ENCODE measurements at regions not wholly inside any gene's neighbourhood (a gene's known extent, or its start where the extent isn't known, plus 50 kb on each side); places are given as distances from the start of the nearest gene placed in this dataset.
"Not testable (repeated sequence)": the region's sequence is repeated elsewhere in the genome, so short reads cannot be mapped to it uniquely, and the experiment has no call there.

DNA sequence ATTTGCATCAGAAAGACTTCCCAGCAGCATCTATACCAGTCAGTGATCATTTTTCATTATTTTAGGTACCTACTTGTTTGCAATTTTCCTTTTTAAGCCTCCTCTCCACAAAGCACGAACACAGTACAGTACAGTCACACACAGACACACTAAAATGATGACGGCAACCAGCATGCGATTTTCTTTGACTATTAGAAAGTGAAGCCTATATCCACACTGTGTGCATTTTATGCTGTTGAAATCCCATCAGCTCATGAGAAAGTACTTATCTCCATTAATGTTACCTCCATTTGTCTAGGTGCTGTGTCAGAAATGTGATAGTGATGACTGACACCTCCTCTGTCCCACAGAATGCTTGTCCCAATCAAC is 294.7 kb upstream of the MEIS2 start:
- no peak for DNase-seq (ENCODE audit: low read depth in 4 of 4, low spot score in 3 of 4)

DNA sequence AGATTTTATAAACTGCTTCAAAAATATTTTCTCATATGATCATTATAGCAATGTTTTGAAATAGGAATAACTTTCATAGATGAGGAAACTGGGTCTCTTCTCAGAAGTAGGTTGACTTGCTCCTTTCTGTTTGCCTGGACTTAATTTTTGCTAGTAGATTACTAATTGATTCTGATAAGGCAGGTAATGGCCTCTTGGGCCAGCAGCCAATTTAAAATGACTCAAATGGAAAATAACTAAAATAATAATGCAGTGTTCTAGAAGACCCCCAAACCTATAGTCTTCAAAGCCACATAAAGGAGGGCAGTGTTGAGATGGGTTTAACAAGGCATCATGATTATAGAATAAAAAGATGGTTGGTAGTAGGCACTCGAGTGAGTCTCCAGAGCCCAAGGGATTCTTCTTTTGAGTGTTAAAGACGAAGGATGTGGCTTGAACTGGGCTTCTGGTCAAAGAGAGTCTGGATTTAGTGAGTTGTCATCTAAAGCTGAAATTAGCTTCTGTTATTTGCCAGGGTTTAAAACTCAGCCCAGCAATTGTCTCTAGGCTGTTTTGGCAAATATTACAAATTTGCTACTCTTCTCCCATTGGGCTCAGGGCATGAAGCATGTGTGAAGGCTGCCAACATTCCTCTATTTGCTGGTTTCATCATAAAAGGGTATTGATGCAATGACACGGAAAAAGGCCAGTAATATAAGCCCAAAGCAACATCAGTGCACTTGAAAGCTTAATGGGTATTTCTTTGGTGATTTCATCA is 297.1 kb upstream of the MEIS2 start:
- DNase-seq (ENCODE audit: low read depth in 4 of 4, low spot score in 3 of 4): no peak

DNA sequence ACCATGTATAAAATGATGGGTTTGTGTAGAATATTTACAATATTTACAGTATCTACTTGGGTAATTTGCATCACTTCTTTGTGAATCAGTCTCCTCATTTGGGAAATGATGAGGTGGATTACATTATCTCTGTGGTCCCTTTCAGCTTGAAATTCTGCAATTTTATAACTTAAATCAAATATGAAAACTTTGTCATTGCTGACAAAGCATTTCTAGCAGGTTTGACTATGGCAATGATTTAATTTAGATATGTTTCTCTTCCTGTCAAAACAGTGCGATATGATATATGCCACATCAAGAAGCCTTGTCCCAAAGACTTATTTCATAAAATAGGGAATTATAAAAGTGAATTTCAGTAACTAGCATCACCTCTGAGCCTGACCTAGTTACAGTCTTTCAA is 315.8 kb upstream of the MEIS2 start:
- no peak for DNase-seq (ENCODE audit: low read depth in 4 of 4, low spot score in 3 of 4)

DNA sequence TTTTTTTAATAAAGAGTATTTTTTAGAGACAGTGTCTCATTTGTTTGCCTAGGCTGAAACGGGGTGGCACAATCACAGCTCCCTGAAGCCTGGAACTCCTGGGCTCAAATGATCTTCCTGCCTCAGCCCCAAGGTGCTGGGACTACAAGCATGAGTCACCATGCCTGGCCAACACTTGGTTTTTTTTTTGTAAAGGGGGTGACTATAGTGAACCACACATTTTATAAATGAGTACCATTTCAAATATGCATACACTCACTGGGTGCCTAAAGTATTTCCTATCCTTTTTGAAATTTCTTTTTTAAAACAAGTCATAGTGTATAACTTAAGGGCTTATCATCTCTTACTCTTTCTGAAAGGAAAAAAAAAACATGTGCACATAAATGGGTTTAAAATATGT is 325.2 kb upstream of the MEIS2 start:
- DNase-seq (ENCODE audit: low read depth in 4 of 4, low spot score in 3 of 4): no peak

DNA sequence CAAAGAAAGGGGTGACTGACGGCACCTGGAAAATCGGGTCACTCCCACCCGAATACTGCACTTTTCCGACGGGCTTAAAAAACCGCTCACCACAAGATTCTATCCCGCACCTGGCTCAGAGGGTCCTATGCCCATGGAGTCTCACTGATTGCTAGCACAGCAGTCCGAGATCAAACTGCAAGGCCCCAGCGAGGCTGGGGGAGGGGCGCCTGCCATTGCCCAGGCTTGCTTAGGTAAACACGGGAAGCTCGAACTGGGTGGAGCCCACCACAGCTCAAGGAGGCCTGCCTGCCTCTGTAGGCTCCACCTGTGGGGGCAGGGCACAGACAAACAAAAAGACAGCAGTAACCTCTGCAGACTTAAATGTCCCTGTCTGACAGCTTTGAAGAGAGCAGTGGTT is 327.0 kb upstream of the MEIS2 start:
- not testable (repeated sequence) for DNase-seq (ENCODE audit: low read depth in 4 of 4, low spot score in 3 of 4)

DNA sequence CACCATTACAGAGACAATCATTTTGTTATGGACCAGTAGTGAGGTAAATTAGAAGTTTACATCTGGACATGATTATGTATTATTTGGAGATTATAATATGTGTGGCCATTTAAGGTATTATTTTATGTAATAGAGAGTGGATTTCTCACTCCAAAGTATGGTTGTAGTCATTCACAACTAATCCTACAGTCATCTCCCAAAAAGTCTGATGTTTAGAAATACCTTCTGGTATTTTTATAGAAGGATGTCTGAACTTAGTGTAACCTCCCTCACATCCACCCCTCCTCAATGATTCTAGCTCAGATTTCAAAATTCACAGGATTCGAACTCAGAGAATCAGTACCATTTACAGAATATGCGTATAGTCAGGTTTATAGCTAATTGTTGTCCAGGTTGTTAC is 346.6 kb upstream of the MEIS2 start:
- no peak for DNase-seq (ENCODE audit: low read depth in 4 of 4, low spot score in 3 of 4)

DNA sequence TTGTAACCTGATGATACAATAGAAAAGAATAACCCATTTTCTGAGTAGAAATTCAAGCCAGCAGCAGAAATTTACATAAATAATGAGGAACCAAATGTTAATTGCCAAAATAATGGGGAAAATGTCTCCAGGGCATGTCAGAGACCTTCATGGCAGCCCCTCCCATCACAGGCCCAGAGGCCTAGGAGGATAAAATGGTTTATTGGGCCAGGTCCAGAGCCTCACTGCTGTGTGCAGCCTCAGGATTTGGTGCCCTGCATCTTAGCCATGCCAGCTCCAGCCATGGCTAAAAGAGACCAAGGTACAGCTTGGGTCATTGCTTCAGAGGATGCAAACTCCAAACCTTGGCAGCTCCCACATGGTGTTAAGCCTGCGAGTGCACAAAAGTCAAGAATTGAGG is 352.1 kb upstream of the MEIS2 start:
- no peak for DNase-seq (ENCODE audit: low read depth in 4 of 4, low spot score in 3 of 4)

DNA sequence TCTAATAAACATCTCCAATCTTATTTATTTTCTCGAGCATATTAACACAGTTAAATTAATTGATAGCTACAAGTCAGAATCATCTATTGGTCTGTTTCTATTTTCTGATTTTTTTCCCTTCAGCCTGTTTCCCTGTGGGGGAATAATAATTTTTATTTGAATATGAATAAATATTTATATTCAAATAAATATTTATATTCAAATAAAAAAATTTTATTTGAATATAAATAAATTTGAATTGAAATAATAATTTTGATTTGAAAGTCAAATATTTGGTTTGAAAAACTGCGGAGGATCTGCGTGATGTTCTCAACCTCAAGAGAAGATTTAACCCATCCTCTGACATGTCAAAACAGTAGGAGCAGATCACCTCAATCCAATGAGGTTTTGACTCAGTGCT is 380.1 kb upstream of the MEIS2 start:
- no peak for DNase-seq (ENCODE audit: low read depth in 4 of 4, low spot score in 3 of 4)

DNA sequence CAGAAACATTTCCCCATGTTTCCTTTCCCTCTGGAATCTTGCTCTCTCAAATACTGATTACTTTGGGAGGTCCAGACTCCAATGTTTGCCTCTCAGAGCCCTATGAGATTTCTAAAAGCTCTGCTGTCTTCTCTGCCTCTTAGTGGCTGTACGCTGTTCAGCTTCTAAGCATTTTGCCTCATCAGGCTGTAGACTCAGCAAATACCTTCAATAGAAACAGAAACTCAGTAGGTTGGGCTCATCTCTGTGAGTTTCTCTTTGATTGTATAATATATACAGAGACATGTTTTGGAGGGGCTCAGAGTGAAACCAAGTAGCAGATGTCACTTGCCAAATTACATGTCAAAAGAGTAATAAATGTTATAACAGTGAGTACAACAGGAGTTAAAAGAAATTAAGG is 380.8 kb upstream of the MEIS2 start:
- no peak for DNase-seq (ENCODE audit: low read depth in 4 of 4, low spot score in 3 of 4)

DNA sequence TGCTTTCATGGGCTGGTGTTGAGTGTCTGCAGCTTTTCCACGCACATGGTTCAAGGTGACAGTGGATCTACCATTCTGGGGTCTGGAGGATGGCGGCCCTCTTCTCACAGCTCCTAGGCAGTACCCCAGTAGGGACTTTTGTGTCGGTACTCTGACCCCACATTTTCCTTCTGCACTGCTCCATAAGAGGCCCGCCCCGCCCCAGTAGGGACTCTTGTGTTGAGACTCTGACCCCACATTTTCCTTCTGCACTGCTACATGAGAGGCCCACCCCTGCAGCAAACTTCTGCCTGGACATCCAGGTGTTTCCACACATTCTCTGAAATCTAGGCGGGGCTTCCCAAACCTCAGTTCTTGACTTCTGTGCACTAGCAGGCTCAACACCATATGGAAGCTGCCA is 383.4 kb upstream of the MEIS2 start:
- DNase-seq (ENCODE audit: low read depth in 4 of 4, low spot score in 3 of 4): no peak

DNA sequence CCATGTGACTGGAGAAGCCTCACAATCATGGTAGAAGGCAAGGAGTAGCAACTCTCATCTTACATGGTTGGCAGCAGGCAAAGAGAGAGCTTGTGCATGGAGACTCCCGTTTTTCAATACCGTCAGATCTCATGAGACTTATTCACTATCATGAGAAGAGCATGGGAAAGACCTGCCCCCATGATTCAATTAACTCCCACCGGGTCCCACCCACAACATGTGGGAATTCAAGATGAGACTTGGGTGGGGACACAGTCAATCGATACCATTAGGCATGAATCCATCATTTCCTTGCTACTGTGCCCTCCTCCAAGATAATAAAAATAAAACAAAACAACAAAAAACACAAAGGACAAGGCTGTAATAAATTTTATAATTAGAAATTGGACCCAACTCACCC is 384.7 kb upstream of the MEIS2 start:
- no peak for DNase-seq (ENCODE audit: low read depth in 4 of 4, low spot score in 3 of 4)

DNA sequence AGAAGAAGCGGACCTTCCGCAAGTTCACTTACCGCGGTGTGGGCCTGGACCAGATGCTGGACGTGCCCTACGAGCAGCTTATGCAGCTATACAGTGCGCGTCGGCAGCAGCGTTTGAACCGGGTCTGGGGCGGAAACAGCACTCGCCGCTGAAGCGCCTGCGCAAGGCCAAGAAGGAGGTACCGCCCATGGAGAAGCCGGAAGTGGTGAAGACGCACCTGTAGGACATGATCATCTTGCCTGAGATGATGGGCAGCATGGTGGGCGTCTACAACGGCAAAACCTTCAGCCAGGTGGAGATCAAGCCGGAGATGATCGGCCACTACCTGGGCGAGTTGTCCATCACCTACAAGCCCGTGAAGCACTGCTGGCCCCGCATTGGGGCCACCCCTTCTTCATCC is 390.4 kb upstream of the MEIS2 start:
- DNase-seq (ENCODE audit: low read depth in 4 of 4, low spot score in 3 of 4): no peak

DNA sequence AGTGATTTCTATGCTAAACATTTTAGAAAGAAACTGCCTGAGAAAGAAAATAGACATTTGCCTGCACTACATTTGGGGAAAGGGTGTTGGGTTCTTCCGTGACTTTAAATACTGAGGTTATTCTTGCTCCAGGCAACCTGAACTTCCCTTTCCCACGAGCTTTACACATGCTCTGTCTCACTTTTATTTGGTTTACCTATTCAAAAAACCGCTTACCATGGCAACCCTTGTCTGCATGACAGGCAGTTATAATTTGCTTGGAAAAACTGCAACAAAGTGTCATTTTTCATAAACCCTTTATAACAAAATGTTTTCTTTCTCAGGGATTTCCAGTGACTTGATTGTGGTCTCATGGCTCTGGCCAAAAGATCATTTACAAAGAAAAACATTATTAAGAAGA is 416.3 kb upstream of the MEIS2 start:
- DNase-seq (ENCODE audit: low read depth in 4 of 4, low spot score in 3 of 4): no peak

DNA sequence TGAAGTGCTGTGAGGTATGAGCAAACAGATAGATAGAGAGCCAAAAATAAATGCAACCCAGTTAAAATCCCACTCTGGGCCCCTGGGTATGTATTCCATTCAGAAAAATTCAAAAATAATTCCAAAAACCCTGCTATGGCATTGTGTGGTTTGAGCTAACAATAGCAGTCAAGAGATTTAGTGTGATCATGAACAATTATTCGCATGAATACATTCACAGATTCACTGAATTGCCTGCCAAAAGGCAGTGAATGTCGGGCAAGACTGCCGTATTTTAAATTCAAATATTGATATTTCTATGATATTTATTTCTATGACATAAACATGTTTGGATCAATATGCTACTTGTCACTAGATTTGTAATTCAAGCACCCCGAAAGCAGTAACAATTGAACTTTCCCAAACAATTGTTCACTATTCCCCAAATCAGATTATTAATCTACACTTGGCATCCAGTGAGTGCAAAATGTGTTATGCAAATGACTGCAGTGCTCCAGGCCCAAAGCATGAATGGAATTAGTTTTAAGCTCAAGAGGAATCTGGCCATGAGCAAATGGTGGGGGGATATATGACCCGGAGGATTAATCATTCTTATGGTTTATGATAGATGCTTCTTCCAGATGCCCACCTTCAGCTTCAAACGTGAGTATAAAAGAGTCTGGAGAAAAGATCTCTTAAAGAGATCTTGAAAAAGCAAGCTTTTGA is 417.0 kb upstream of the MEIS2 start:
- no peak for DNase-seq (ENCODE audit: low read depth in 4 of 4, low spot score in 3 of 4)

DNA sequence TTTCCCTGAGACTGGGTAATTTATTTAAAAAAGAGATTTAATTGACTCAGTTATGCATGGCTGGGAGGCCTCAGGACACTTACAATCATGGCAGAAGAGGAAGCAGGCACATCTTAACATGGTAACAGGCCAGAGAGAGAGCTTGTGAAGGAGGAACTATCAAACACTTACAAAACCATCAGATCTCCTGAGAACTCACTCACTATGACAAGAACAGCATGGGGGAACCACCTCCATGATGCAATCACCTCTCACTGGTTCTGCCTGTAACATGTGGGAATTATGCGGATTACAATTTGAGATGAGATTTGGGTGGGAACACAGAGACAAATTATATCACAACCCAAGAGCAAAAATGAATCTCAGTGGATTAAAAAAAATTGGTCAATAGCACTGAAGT is 416.0 kb upstream of the TMCO5A start:
- DNase-seq (ENCODE audit: low read depth in 4 of 4, low spot score in 3 of 4): no peak

DNA sequence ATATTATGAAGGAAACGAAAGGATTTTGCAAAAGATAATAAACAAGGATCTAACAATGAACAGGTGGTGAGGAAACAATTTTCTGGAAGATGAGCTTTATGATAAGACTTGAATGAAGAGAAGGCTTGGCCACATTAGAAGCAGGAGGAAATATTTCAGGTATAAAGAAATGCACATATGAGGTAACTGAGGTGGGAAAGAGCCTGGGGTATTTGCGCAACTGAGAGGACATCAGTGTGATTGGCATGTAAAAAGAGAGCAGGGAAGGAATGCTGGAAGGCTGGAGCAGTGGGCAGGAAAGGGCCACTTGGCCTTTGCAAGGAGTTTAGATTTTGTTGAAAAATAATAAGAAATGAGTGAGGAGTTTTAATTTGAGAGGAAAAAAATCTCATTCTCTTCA is 414.4 kb upstream of the TMCO5A start:
- no peak for DNase-seq (ENCODE audit: low read depth in 4 of 4, low spot score in 3 of 4)

DNA sequence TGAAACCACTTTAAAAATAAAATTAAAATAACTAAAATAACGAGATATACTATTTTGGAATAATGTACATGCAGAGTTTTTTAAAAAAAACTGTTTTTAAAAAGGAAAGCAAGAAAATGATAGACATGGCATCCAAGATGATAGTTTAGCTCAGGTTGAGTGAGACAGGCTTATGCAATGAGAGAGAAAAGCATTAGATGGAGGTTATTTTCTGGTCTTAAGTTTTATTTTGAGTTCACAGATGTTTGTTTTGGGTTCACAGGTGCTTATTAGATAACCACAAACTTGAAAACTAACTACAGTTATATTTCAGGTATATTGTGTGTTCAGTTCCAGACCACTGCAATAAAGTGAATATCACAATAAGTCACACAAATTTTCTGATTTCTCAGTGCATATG is 413.6 kb upstream of the TMCO5A start:
- DNase-seq (ENCODE audit: low read depth in 4 of 4, low spot score in 3 of 4): no peak

DNA sequence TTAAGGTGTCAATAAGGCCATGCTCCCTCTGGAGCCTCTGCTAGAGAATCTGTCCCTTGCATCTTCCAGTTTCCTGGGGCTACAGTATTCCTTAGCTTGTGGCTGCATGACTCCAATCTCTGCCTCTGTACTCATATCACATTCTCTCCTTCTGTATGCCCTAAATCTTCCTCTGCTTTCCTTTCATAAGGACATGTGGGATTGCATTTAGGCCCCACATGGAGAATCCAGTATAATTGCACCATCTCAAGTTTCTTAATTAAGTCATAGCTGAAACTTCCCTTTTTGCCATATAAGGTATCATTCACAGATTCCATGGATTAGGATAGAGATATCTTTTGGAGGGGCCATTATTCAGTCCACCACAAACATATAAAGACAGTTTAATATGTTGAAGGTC is 409.8 kb upstream of the TMCO5A start:
- no peak for DNase-seq (ENCODE audit: low read depth in 4 of 4, low spot score in 3 of 4)

DNA sequence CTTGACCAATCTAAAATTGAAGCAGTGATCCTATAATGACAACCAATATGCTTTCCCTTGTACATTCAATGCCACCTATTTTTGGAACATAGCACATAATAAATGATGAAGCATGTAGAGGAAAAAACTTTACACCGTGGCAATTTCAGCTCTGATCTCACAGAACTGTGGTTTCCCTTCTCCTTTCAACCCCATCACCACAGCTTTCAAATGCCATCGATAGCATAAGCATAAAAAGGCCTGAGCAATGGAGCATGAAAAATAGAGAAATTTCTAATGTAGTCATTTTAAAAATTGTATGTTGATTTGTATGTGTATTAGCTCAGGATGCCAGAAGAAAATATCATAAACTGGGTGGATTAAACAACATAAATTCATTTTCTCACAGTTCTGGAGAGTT is 406.0 kb upstream of the TMCO5A start:
- no peak for DNase-seq (ENCODE audit: low read depth in 4 of 4, low spot score in 3 of 4)

DNA sequence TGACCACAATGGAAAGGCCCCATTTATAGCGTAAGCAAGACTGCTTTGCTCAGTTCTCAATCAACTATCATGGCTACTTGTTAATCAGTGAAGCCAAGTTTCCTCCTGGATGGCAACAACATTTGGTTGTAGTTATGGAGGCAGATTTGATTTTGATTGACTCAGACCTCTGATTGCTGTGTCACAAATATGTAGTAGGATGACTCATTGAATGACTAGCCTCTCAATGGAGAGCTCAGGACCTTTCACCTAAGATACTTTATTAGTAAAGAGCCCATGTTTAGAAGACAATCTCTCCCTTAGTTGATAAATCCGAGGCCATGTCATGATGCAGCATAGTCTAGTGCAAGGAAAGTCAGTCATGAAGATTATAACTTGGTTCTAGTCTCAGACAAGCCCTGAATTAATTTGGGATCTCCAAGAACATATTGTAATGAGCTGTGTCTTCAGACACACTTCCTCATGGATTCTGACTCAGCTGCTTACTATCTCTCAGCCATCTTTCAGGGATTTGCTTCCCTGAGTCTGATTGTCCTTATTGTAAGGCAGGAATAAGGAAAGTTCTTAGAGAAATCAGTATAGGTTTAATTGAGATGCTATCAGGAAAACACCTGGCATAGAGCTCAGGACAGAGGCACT is 397.4 kb upstream of the TMCO5A start:
- DNase-seq (ENCODE audit: low read depth in 4 of 4, low spot score in 3 of 4): no peak

DNA sequence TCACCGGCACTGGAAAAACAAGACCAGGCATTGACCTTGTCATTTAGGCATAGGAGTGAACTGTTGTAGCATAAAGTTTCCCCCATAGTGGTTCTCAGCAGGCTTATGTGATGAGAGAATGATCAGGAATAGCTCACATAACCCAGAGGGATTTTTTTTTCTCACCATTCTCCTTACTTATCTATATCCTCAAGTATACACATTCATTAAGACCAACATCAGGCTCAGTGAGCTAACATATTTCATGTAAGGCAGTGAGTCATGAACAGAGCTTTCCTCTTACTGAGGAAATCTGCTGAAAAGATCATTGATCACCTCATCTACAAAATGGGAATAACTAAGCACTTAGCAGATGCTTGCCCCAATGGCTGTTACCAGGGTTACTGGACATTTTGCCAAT is 396.6 kb upstream of the TMCO5A start:
- no peak for DNase-seq (ENCODE audit: low read depth in 4 of 4, low spot score in 3 of 4)

DNA sequence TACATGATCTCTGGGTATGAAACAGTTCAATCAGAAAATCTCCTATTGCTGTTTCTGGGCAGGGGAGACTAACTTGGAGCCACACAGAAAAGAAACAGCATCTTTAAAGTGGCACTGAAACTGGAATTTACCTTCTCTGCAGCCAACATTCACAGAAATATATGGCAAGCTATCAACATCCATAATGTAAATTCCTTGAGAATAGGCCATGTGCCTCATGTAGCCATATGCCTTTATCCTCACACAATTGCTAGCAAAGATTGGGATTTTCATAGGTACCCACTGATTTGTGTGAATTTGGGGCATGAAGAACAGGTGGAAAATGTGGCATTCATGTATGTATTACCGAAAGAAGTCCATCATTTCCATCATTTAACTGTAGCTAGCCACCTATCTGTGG is 386.3 kb upstream of the TMCO5A start:
- no peak for DNase-seq (ENCODE audit: low read depth in 4 of 4, low spot score in 3 of 4)

All from left renal pelvis (tissue), 4 donors.